PC-9 (cell line): ENCODE measurements at regions not wholly inside any gene's neighbourhood (a gene's known extent, or its start where the extent isn't known, plus 50 kb on each side); places are given as distances from the start of the nearest gene placed in this dataset.
"Not testable (repeated sequence)": the region's sequence is repeated elsewhere in the genome, so short reads cannot be mapped to it uniquely, and the experiment has no call there.

ENCODE experiments used
- EZH2 ChIP-seq: fragments of 200-600 bp; sonication (generic); IDR thresholded peaks from 2 replicates; pipeline ENCODE4 v1.8.0; 2017; ENCODE audit warnings: antibody characterized with exemption, low read depth
- TF ChIP-seq, protein P1 (sequence below): fragments of 200-600 bp; sonication (generic); conservative IDR thresholded peaks from 2 replicates; pipeline ENCODE4 v1.6.1; 2017; ENCODE audit warnings: mixed run types, antibody characterized with exemption, mild to moderate bottlenecking, moderate library complexity

DNA sequence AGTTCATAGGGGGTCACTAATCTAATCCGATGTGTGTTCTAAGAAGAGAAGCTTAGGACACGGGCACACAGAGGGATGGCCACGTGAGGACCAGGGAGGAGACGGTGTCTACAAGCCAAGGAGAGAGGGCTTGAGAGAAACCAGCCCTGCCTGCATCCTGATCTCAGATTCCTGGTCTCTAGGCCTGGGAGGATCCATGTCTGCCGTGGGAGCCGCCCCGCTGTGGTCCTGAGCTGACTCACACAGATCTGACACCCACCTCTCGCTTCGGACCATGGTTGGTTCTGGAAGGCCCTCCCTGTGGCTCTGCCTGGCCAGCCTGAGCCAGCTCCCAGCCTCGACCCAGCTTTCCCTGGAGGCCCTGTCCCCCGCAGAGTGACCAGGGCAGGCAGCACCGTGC is 136.2 kb downstream of the TMEM121 start:
- TF ChIP-seq, protein P1, sequence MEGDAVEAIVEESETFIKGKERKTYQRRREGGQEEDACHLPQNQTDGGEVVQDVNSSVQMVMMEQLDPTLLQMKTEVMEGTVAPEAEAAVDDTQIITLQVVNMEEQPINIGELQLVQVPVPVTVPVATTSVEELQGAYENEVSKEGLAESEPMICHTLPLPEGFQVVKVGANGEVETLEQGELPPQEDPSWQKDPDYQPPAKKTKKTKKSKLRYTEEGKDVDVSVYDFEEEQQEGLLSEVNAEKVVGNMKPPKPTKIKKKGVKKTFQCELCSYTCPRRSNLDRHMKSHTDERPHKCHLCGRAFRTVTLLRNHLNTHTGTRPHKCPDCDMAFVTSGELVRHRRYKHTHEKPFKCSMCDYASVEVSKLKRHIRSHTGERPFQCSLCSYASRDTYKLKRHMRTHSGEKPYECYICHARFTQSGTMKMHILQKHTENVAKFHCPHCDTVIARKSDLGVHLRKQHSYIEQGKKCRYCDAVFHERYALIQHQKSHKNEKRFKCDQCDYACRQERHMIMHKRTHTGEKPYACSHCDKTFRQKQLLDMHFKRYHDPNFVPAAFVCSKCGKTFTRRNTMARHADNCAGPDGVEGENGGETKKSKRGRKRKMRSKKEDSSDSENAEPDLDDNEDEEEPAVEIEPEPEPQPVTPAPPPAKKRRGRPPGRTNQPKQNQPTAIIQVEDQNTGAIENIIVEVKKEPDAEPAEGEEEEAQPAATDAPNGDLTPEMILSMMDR, result not testable (repeated sequence)
- not testable (repeated sequence) for TF ChIP-seq EZH2
